PC-9 (cell line): ENCODE measurements at regions not wholly inside any gene's neighbourhood (a gene's known extent, or its start where the extent isn't known, plus 50 kb on each side); places are given as distances from the start of the nearest gene placed in this dataset.

Source experiments
- CTCF ChIP-seq: fragments of 200-600 bp; sonication (generic); conservative IDR thresholded peaks from 2 replicates; pipeline ENCODE4 v1.6.1; 2017; ENCODE audit warnings: mixed run types, antibody characterized with exemption, mild to moderate bottlenecking, moderate library complexity
- EZH2 ChIP-seq: fragments of 200-600 bp; sonication (generic); IDR thresholded peaks from 2 replicates; pipeline ENCODE4 v1.8.0; 2017; ENCODE audit warnings: antibody characterized with exemption, low read depth

- TF ChIP-seq CTCF, result no peak
- no peak for TF ChIP-seq EZH2
Observed at GRCh38 chr4:104575278-104575677, 80.6 kb upstream of the CXXC4 start.
